GM23338 (cell line): ENCODE measurements at regions not wholly inside any gene's neighbourhood (a gene's known extent, or its start where the extent isn't known, plus 50 kb on each side); places are given as distances from the start of the nearest gene placed in this dataset.

Source experiments
- EZH2 ChIP-seq: fragments of 200-600 bp; sonication (generic); IDR thresholded peaks from one replicate; pipeline ENCODE4 v1.8.0; 2017; ENCODE audit warnings: antibody characterized with exemption, mild to moderate bottlenecking, low read depth; ENCODE audit not compliant: unreplicated experiment
- EZH2phosphoT487 ChIP-seq: fragments of 200-600 bp; sonication (generic); IDR thresholded peaks from one replicate; pipeline ENCODE4 v1.8.1; 2018; ENCODE audit warnings: antibody characterized with exemption; ENCODE audit not compliant: unreplicated experiment
- JUNB ChIP-seq: IDR thresholded peaks from one replicate; pipeline ENCODE4 v1.6.1; 2016; ENCODE audit warnings: antibody characterized with exemption; ENCODE audit not compliant: unreplicated experiment
- TF ChIP-seq, protein P1 (sequence below), 2 experiments: fragments of 200-600 bp in 1 of 2; sonication (generic) in 1 of 2; conservative IDR thresholded peaks; 2 replicates each; pipeline versions ENCODE4 v1.5.1 to v1.6.1; 2016 to 2017; ENCODE audit warnings: antibody characterized with exemption in 2 of 2, low read depth in 2 of 2, mild to moderate bottlenecking in 2 of 2, moderate library complexity in 1 of 2
- TF ChIP-seq, protein P2 (sequence below): IDR thresholded peaks from one replicate; pipeline ENCODE4 v1.6.1; 2018; ENCODE audit warnings: antibody characterized with exemption; ENCODE audit not compliant: unreplicated experiment

DNA sequence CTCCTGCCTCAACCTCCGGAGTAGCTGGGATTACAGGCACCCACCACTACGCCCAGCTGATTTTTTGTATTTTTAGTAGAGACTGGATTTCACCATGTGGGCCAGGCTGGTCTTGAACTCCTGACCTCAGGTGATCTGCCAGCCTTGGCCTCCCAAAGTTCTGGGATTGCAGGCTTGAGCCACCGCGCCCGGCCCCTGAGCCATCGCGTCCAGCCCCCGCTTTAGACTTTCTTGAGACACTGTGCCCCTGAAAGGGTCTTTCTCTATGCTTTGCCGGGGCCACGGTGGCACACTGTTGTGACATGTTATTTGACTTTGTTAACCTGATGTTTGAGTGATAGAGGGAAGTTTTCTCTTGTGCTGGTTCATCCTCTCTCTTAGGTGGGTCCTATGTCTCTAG, 186.4 kb downstream of the BTG1 start:
- TF ChIP-seq, protein P1, sequence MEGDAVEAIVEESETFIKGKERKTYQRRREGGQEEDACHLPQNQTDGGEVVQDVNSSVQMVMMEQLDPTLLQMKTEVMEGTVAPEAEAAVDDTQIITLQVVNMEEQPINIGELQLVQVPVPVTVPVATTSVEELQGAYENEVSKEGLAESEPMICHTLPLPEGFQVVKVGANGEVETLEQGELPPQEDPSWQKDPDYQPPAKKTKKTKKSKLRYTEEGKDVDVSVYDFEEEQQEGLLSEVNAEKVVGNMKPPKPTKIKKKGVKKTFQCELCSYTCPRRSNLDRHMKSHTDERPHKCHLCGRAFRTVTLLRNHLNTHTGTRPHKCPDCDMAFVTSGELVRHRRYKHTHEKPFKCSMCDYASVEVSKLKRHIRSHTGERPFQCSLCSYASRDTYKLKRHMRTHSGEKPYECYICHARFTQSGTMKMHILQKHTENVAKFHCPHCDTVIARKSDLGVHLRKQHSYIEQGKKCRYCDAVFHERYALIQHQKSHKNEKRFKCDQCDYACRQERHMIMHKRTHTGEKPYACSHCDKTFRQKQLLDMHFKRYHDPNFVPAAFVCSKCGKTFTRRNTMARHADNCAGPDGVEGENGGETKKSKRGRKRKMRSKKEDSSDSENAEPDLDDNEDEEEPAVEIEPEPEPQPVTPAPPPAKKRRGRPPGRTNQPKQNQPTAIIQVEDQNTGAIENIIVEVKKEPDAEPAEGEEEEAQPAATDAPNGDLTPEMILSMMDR (conservative IDR thresholded peaks at IDR 0.05; ENCODE audit: low read depth in 2 of 2), result no peak
- TF ChIP-seq EZH2 (no peak), JUNB (no peak), EZH2phosphoT487 (no peak)
- TF ChIP-seq, protein P2, sequence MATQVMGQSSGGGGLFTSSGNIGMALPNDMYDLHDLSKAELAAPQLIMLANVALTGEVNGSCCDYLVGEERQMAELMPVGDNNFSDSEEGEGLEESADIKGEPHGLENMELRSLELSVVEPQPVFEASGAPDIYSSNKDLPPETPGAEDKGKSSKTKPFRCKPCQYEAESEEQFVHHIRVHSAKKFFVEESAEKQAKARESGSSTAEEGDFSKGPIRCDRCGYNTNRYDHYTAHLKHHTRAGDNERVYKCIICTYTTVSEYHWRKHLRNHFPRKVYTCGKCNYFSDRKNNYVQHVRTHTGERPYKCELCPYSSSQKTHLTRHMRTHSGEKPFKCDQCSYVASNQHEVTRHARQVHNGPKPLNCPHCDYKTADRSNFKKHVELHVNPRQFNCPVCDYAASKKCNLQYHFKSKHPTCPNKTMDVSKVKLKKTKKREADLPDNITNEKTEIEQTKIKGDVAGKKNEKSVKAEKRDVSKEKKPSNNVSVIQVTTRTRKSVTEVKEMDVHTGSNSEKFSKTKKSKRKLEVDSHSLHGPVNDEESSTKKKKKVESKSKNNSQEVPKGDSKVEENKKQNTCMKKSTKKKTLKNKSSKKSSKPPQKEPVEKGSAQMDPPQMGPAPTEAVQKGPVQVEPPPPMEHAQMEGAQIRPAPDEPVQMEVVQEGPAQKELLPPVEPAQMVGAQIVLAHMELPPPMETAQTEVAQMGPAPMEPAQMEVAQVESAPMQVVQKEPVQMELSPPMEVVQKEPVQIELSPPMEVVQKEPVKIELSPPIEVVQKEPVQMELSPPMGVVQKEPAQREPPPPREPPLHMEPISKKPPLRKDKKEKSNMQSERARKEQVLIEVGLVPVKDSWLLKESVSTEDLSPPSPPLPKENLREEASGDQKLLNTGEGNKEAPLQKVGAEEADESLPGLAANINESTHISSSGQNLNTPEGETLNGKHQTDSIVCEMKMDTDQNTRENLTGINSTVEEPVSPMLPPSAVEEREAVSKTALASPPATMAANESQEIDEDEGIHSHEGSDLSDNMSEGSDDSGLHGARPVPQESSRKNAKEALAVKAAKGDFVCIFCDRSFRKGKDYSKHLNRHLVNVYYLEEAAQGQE, result no peak
